ENCODE measurements at regions not wholly inside any gene's neighbourhood (a gene's known extent, or its start where the extent isn't known, plus 50 kb on each side); places are given as distances from the start of the nearest gene placed in this dataset.

GRCh38 chr10:112026438-112026837 is 157.1 kb downstream of the GPAM start:
- Histone ChIP-seq H4K20me1 (replicated peaks; ENCODE audit: insufficient read depth) (no peaks in the 10 kb centered on the region), H3K4me1 (ENCODE audit: insufficient read depth) (no peaks in the 10 kb centered on the region), H3K27ac (ENCODE audit: low read depth) (no peak overlapping the region), H3F3A (replicated peaks; ENCODE audit: low read depth) (no peaks in the 10 kb centered on the region), H3K79me2 (replicated peaks; ENCODE audit: insufficient read depth) (no peaks in the 10 kb centered on the region), H3K9me2 (ENCODE audit: insufficient read depth) (peaks cover 5% of the 10 kb centered on the region; the same call in 1 of the 2 replicates), H3K4me2 (no peak overlapping the region), H3K36me3 (ENCODE audit: insufficient read depth) (no peaks in the 10 kb centered on the region), H3K4me3 (no peak overlapping the region), H2AFZ (no peak overlapping the region), H3K27me3 (ENCODE audit: insufficient read depth) (no peaks in the 10 kb centered on the region)
- Mint-ChIP-seq H3K27ac (no peak overlapping the region), H3K4me3 (no peak overlapping the region), H3K36me3 (ENCODE audit: low read depth) (no peaks in the 10 kb centered on the region), H3K4me1 (no peaks in the 10 kb centered on the region), H3K27me3 (ENCODE audit: insufficient read depth, low read depth, poor library complexity) (no peaks in the 10 kb centered on the region), H3K9me3 (peaks cover 13% of the 10 kb centered on the region; the same call in 2 of the 3 replicates)
- peak; percentile 53 for DNase-seq (ENCODE audit: low spot score)
- ATAC-seq, result peak; percentile 80
- TF ChIP-seq CTCF (conservative IDR thresholded peaks at IDR 0.05; ENCODE audit: low read depth in 2 of 2) (peak; percentile 58 to 70), ETS1 (IDR thresholded peaks at IDR 0.05) (no peak)

- peaks cover 5% of the 10 kb centered on the region; the same call in 1 of the 2 replicates for H3K9me2 ChIP-seq (ENCODE audit: insufficient read depth)
- no peaks in the 10 kb centered on the region for H3K4me1 ChIP-seq (ENCODE audit: insufficient read depth)
- no peak overlapping the region for H3K27ac ChIP-seq (ENCODE audit: low read depth)
- Mint-ChIP-seq H3K27ac (no peak overlapping the region), H3K27me3 (ENCODE audit: insufficient read depth, low read depth, poor library complexity) (no peaks in the 10 kb centered on the region), H3K36me3 (ENCODE audit: low read depth) (no peaks in the 10 kb centered on the region), H3K4me3 (no peak overlapping the region), H3K9me3 (peaks cover 14% of the 10 kb centered on the region; the same call in 2 of the 3 replicates), H3K4me1 (no peaks in the 10 kb centered on the region)
- no peaks in the 10 kb centered on the region for H4K20me1 ChIP-seq (replicated peaks; ENCODE audit: insufficient read depth)
- no peaks in the 10 kb centered on the region for H3K27me3 ChIP-seq (ENCODE audit: insufficient read depth)
- H3K79me2 ChIP-seq (replicated peaks; ENCODE audit: insufficient read depth), result no peaks in the 10 kb centered on the region
- no peak overlapping the region for H3K4me3 ChIP-seq
- no peaks in the 10 kb centered on the region for H3K36me3 ChIP-seq (ENCODE audit: insufficient read depth)
- no peak overlapping the region for H3K4me2 ChIP-seq
- no peaks in the 10 kb centered on the region for H3F3A ChIP-seq (replicated peaks; ENCODE audit: low read depth)
- DNase-seq (ENCODE audit: low spot score) (no peak), ATAC-seq (no peak)
- no peak overlapping the region for H2AFZ ChIP-seq
- TF ChIP-seq CREB1 (CRISPR knock-in tag; IDR thresholded peaks at IDR 0.05; ENCODE audit: low read depth) (no peak), EZH2phosphoT487 (IDR thresholded peaks at IDR 0.05; ENCODE audit: unreplicated experiment) (no peak), ETS1 (IDR thresholded peaks at IDR 0.05) (no peak), EZH2 (IDR thresholded peaks at IDR 0.05; ENCODE audit: low read depth, unreplicated experiment) (no peak), CTCF (conservative IDR thresholded peaks at IDR 0.05; ENCODE audit: low read depth in 2 of 2) (no peak), REST (IDR thresholded peaks at IDR 0.05; ENCODE audit: unreplicated experiment) (no peak)
Observed at GRCh38 chr10:112027731-112028280, 155.8 kb downstream of the GPAM start.
